ENCODE measurements at regions not wholly inside any gene's neighbourhood (a gene's known extent, or its start where the extent isn't known, plus 50 kb on each side); places are given as distances from the start of the nearest gene placed in this dataset.

DNA sequence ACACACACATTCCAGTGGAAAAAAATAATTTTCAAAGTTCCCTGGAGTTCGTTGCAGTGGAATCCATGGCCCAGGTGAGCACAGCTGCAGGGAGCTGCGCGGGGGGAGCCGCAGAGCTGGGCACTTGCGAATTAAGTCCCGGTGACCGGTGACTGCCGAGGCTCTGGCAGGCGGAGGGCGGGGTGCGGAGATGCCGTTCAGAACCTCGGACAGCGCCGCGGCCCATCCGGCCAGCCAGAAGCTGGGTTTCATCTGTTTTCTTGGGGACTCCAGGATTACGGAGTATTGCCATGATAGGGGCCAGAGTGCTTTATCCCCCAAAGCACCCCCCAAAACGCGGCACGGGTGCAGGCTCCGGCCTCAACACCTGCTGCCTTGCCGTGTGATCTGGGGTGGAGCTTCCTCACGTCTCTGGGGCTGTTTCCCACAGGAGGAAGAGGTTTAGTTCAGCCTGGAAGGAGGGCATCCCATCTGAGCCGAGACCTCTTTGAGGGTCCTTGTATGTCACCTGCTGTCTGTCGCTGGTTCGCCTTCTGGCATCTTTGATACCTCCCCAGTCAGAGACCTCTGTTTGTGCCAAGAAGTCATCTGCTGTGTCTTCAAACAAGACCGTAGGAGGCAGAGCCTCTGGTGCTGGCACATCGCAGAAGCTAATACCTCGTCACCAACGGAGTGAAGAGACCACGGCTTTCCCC lies 99.4 kb downstream of the YTHDF1 start (continued):
- TF ChIP-seq ZNF292 (CRISPR knock-in tag; IDR thresholded peaks at IDR 0.05; ENCODE audit: borderline replicate concordance, low read depth) (no peak), ZNF567 (CRISPR knock-in tag; IDR thresholded peaks at IDR 0.05; ENCODE audit: borderline replicate concordance) (no peak), HIC2 (CRISPR knock-in tag; IDR thresholded peaks at IDR 0.05; ENCODE audit: low read depth) (no peak), MTF1 (CRISPR knock-in tag; IDR thresholded peaks at IDR 0.05) (peak; percentile 84), ZNF879 (CRISPR knock-in tag; IDR thresholded peaks at IDR 0.05) (peak; percentile 82; the same call in 1 of the 2 replicates), PLRG1 (conservative IDR thresholded peaks at IDR 0.05) (no peak), ZNF558 (CRISPR knock-in tag; IDR thresholded peaks at IDR 0.05; ENCODE audit: borderline replicate concordance) (peak; percentile 78; the same call in 1 of the 2 replicates), MTERF4 (CRISPR knock-in tag; IDR thresholded peaks at IDR 0.05) (peak; percentile 87; the same call in 1 of the 2 replicates), ZHX1 (CRISPR knock-in tag; IDR thresholded peaks at IDR 0.05; ENCODE audit: low read depth) (0 out of 2 replicates have a peak, but pooled peaks have one; percentile 35), SNRNP70 (IDR thresholded peaks at IDR 0.05; ENCODE audit: low read depth, low read length) (no peak), SKI (IDR thresholded peaks at IDR 0.05; ENCODE audit: partially characterized antibody) (no peak)
- TF ChIP-seq, protein P1, sequence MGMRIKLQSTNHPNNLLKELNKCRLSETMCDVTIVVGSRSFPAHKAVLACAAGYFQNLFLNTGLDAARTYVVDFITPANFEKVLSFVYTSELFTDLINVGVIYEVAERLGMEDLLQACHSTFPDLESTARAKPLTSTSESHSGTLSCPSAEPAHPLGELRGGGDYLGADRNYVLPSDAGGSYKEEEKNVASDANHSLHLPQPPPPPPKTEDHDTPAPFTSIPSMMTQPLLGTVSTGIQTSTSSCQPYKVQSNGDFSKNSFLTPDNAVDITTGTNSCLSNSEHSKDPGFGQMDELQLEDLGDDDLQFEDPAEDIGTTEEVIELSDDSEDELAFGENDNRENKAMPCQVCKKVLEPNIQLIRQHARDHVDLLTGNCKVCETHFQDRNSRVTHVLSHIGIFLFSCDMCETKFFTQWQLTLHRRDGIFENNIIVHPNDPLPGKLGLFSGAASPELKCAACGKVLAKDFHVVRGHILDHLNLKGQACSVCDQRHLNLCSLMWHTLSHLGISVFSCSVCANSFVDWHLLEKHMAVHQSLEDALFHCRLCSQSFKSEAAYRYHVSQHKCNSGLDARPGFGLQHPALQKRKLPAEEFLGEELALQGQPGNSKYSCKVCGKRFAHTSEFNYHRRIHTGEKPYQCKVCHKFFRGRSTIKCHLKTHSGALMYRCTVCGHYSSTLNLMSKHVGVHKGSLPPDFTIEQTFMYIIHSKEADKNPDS (CRISPR knock-in tag; IDR thresholded peaks at IDR 0.05), result no peak

Measured in HepG2 (cell line).